ENCODE measurements at regions not wholly inside any gene's neighbourhood (a gene's known extent, or its start where the extent isn't known, plus 50 kb on each side); places are given as distances from the start of the nearest gene placed in this dataset.

GRCh38 chr5:93340881-93341280, 240.1 kb downstream of the NR2F1-AS1 start:
- Histone ChIP-seq H3K9me2 (ENCODE audit: insufficient read depth, low read length) (no peaks in the 10 kb centered on the region), H3K4me3 (ENCODE audit: low read length) (no peak overlapping the region), H3K79me2 (replicated peaks; ENCODE audit: insufficient read depth, low read length) (no peaks in the 10 kb centered on the region), H3K9me3 (ENCODE audit: low read length) (no peaks in the 10 kb centered on the region), H3K27ac (ENCODE audit: low read length) (no peak overlapping the region), H3F3A (ENCODE audit: insufficient read depth, low read length, poor library complexity, severe bottlenecking) (no peaks in the 10 kb centered on the region), H4K20me1 (ENCODE audit: insufficient read depth) (no peaks in the 10 kb centered on the region), H3K4me2 (ENCODE audit: low read length) (no peak overlapping the region), H3K27me3 (ENCODE audit: insufficient read depth, low read depth, low read length) (no peaks in the 10 kb centered on the region), H2AFZ (ENCODE audit: low read depth, low read length) (no peak overlapping the region), H3K9ac (ENCODE audit: low read length) (no peak overlapping the region), H3K36me3 (ENCODE audit: insufficient read depth, low read length) (no peaks in the 10 kb centered on the region)
- TF ChIP-seq, protein P1, sequence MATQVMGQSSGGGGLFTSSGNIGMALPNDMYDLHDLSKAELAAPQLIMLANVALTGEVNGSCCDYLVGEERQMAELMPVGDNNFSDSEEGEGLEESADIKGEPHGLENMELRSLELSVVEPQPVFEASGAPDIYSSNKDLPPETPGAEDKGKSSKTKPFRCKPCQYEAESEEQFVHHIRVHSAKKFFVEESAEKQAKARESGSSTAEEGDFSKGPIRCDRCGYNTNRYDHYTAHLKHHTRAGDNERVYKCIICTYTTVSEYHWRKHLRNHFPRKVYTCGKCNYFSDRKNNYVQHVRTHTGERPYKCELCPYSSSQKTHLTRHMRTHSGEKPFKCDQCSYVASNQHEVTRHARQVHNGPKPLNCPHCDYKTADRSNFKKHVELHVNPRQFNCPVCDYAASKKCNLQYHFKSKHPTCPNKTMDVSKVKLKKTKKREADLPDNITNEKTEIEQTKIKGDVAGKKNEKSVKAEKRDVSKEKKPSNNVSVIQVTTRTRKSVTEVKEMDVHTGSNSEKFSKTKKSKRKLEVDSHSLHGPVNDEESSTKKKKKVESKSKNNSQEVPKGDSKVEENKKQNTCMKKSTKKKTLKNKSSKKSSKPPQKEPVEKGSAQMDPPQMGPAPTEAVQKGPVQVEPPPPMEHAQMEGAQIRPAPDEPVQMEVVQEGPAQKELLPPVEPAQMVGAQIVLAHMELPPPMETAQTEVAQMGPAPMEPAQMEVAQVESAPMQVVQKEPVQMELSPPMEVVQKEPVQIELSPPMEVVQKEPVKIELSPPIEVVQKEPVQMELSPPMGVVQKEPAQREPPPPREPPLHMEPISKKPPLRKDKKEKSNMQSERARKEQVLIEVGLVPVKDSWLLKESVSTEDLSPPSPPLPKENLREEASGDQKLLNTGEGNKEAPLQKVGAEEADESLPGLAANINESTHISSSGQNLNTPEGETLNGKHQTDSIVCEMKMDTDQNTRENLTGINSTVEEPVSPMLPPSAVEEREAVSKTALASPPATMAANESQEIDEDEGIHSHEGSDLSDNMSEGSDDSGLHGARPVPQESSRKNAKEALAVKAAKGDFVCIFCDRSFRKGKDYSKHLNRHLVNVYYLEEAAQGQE (IDR thresholded peaks at IDR 0.05; ENCODE audit: borderline replicate concordance): no peak
- TF ChIP-seq POLR2AphosphoS5 (IDR thresholded peaks at IDR 0.05): no peak
- no peak for TF ChIP-seq SMC3 (conservative IDR thresholded peaks at IDR 0.05; ENCODE audit: poor library complexity)
- no peak for TF ChIP-seq CTCF (IDR thresholded peaks at IDR 0.05; ENCODE audit: poor library complexity, severe bottlenecking)
- TF ChIP-seq RAD21 (conservative IDR thresholded peaks at IDR 0.05): no peak
- no peak for TF ChIP-seq TAF1 (IDR thresholded peaks at IDR 0.05; ENCODE audit: low read depth)
- no peak for TF ChIP-seq EP300 (conservative IDR thresholded peaks at IDR 0.05; ENCODE audit: poor library complexity, severe bottlenecking)
- TF ChIP-seq EZH2 (IDR thresholded peaks at IDR 0.05; ENCODE audit: borderline replicate concordance, insufficient read depth, low read length, poor library complexity, severe bottlenecking): no peak
- no peak for TF ChIP-seq MXI1 (conservative IDR thresholded peaks at IDR 0.05; ENCODE audit: poor library complexity, severe bottlenecking)

- Histone ChIP-seq H3K4me2 (ENCODE audit: low read length) (no peak overlapping the region), H2AFZ (ENCODE audit: low read depth, low read length) (no peak overlapping the region), H3K79me2 (replicated peaks; ENCODE audit: insufficient read depth, low read length) (no peaks in the 10 kb centered on the region), H3F3A (ENCODE audit: insufficient read depth, low read length, poor library complexity, severe bottlenecking) (no peaks in the 10 kb centered on the region), H3K27me3 (ENCODE audit: insufficient read depth, low read depth, low read length) (no peaks in the 10 kb centered on the region), H3K27ac (ENCODE audit: low read length) (no peak overlapping the region), H3K9me2 (ENCODE audit: insufficient read depth, low read length) (no peaks in the 10 kb centered on the region), H3K36me3 (ENCODE audit: insufficient read depth, low read length) (no peaks in the 10 kb centered on the region), H3K9me3 (ENCODE audit: low read length) (no peaks in the 10 kb centered on the region), H3K9ac (ENCODE audit: low read length) (no peak overlapping the region), H4K20me1 (ENCODE audit: insufficient read depth) (no peaks in the 10 kb centered on the region), H3K4me3 (ENCODE audit: low read length) (no peak overlapping the region)
- no peak for TF ChIP-seq EP300 (conservative IDR thresholded peaks at IDR 0.05; ENCODE audit: poor library complexity, severe bottlenecking)
- TF ChIP-seq MXI1 (conservative IDR thresholded peaks at IDR 0.05; ENCODE audit: poor library complexity, severe bottlenecking): no peak
- no peak for TF ChIP-seq TAF1 (IDR thresholded peaks at IDR 0.05; ENCODE audit: low read depth)
- no peak for TF ChIP-seq EZH2 (IDR thresholded peaks at IDR 0.05; ENCODE audit: borderline replicate concordance, insufficient read depth, low read length, poor library complexity, severe bottlenecking)
- TF ChIP-seq SMC3 (conservative IDR thresholded peaks at IDR 0.05; ENCODE audit: poor library complexity): no peak
- no peak for TF ChIP-seq POLR2AphosphoS5 (IDR thresholded peaks at IDR 0.05)
- TF ChIP-seq CTCF (IDR thresholded peaks at IDR 0.05; ENCODE audit: poor library complexity, severe bottlenecking): no peak
- TF ChIP-seq RAD21 (conservative IDR thresholded peaks at IDR 0.05): no peak
- TF ChIP-seq, protein P1 (IDR thresholded peaks at IDR 0.05; ENCODE audit: borderline replicate concordance): no peak
Measured at GRCh38 chr5:93337138-93337537, 243.9 kb downstream of the NR2F1-AS1 start.
